ENCODE measurements at regions not wholly inside any gene's neighbourhood (a gene's known extent, or its start where the extent isn't known, plus 50 kb on each side); places are given as distances from the start of the nearest gene placed in this dataset.
A peak's percentile ranks its signal among the peaks of the same experiment; 100 is the strongest.

GRCh38 chr16:79422064-79422463 lies 178.5 kb downstream of the MAF start:
- in situ Hi-C loops (cut with MboI) = no loop called here
- 11% methylated on average over 7 of the region's 7 CpGs for WGBS (ENCODE audit: insufficient coverage, low coverage, missing lambda C conversion rate)
- TF ChIP-seq NR3C1 (CRISPR knock-in tag; IDR thresholded peaks at IDR 0.05) = no peak
- no peak for TF ChIP-seq MXI1 (IDR thresholded peaks at IDR 0.05; ENCODE audit: low read depth, low read length)
- peak; percentile 30; the same call in 1 of the 2 replicates for TF ChIP-seq MAFG (tag; conservative IDR thresholded peaks at IDR 0.05)
- peak; percentile 18; the same call in 1 of the 2 replicates for TF ChIP-seq MAFF (IDR thresholded peaks at IDR 0.05; ENCODE audit: low read length)
- peak; percentile 63; the same call in 1 of the 2 replicates for TF ChIP-seq ZNF316 (IDR thresholded peaks at IDR 0.05)
- TF ChIP-seq ZNF551 (CRISPR knock-in tag; IDR thresholded peaks at IDR 0.05) = no peak

DNA sequence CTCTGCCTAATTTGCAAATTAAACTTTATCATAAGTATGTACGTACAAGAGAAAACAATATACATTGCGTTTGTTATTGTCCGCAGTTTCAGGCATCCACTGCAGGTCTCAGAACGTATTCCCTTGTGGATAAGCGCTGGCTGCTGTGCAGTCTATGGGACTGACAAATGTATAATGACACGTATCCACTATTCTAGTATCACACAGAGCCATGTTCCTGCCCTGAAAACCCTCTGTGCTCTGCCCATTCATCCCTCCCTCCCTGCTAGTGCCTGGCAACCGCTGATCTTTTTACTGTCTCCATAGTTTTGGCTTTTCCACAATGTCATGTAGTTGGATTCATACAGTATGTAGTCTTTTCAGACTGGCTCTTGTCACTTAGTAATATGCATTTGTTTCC lies 179.4 kb downstream of the MAF start:
- Histone ChIP-seq H3K9me3 (replicated peaks; ENCODE audit: control insufficient read depth, insufficient read depth, low read depth, low read length) (no peaks in the 10 kb centered on the region), H2AFZ (ENCODE audit: low read depth, low read length) (no peak overlapping the region), H3K36me3 (ENCODE audit: control insufficient read depth, insufficient read depth, low read length) (no peaks in the 10 kb centered on the region), H3K4me3 (no peak overlapping the region), H3K9ac (ENCODE audit: insufficient read depth in 1 of 2, low read depth in 2 of 2, low read length in 2 of 2) (no peak overlapping the region), H3K27me3 (ENCODE audit: control insufficient read depth in 2 of 2, insufficient read depth in 2 of 2, low read length in 2 of 2) (peaks cover 22 to 23% of the 10 kb centered on the region in 2 experiments), H3K4me1 (replicated peaks in 1 of 2; ENCODE audit: control insufficient read depth in 2 of 2, insufficient read depth in 2 of 2, low read length in 2 of 2) (peaks cover 7 to 22% of the 10 kb centered on the region in 2 experiments; a peak in 3 of 5 replicates), H4K20me1 (replicated peaks; ENCODE audit: control insufficient read depth, insufficient read depth, low read length) (no peaks in the 10 kb centered on the region; the same call in 1 of the 2 replicates), H3K9me1 (ENCODE audit: control insufficient read depth, insufficient read depth, low read length) (no peaks in the 10 kb centered on the region), H3K27ac (ENCODE audit: extremely low read depth, low read depth, low read length) (no peak overlapping the region), H3K4me2 (ENCODE audit: insufficient read depth, low read length) (no peak overlapping the region), H3K79me2 (ENCODE audit: control insufficient read depth, insufficient read depth, low read length) (no peaks in the 10 kb centered on the region)
- ATAC-seq (no peak), FAIRE-seq (no peak), DNase-seq (ENCODE audit: extremely low read depth in 1 of 4, low spot score in 3 of 4) (no peak)
- intact Hi-C loops (cut with micrococcal nuclease) = no loop called here
- no peak for TF ChIP-seq OTX1 (CRISPR knock-in tag; IDR thresholded peaks at IDR 0.05)
- WGBS (ENCODE audit: insufficient coverage, low coverage, missing lambda C conversion rate) = 20% methylated on average over 7 of the region's 7 CpGs
- BruUV-seq (replicated peaks) = no TSS peak
- in situ Hi-C loops (cut with MboI) = no loop called here
- ChIA-PET POLR2A (interaction anchor here (0.6 kb wide), 1 partner anchor 126 kb away, joined by 3 read pairs; no protein-coding TSS in a partner anchor), CTCF (ENCODE audit: low intra/inter-chr PET ratio) (no interaction called here)

More at GRCh38 chr16:79422064-79422463, 178.5 kb downstream of the MAF start:
- peaks cover 24 to 29% of the 10 kb centered on the region in 2 experiments for H3K27me3 ChIP-seq (ENCODE audit: control insufficient read depth in 2 of 2, insufficient read depth in 2 of 2, low read length in 2 of 2)
- no peak overlapping the region for H3K27ac ChIP-seq (ENCODE audit: extremely low read depth, low read depth, low read length)
- FAIRE-seq (no peak), DNase-seq (ENCODE audit: extremely low read depth in 1 of 4, low spot score in 3 of 4) (no peak), ATAC-seq (no peak)
- H4K20me1 ChIP-seq (replicated peaks; ENCODE audit: control insufficient read depth, insufficient read depth, low read length) = no peaks in the 10 kb centered on the region; the same call in 1 of the 2 replicates
- H3K79me2 ChIP-seq (ENCODE audit: control insufficient read depth, insufficient read depth, low read length) = no peaks in the 10 kb centered on the region
- no peak overlapping the region for H2AFZ ChIP-seq (ENCODE audit: low read depth, low read length)
- intact Hi-C loops (cut with micrococcal nuclease) = no loop called here
- CTCF ChIA-PET (ENCODE audit: low intra/inter-chr PET ratio) = no interaction called here
- no TSS peak for BruUV-seq (replicated peaks)
- no peaks in the 10 kb centered on the region for H3K9me1 ChIP-seq (ENCODE audit: control insufficient read depth, insufficient read depth, low read length)
- H3K4me3 ChIP-seq = no peak overlapping the region
- no peak overlapping the region for H3K9ac ChIP-seq (ENCODE audit: insufficient read depth in 1 of 2, low read depth in 2 of 2, low read length in 2 of 2)
- POLR2A ChIA-PET = no interaction called here
- H3K9me3 ChIP-seq (replicated peaks; ENCODE audit: control insufficient read depth, insufficient read depth, low read depth, low read length) = no peaks in the 10 kb centered on the region
- H3K4me1 ChIP-seq (replicated peaks in 1 of 2; ENCODE audit: control insufficient read depth in 2 of 2, insufficient read depth in 2 of 2, low read length in 2 of 2) = peaks cover 7 to 20% of the 10 kb centered on the region in 2 experiments; a peak in 3 of 5 replicates
- H3K4me2 ChIP-seq (ENCODE audit: insufficient read depth, low read length) = no peak overlapping the region
- no peaks in the 10 kb centered on the region for H3K36me3 ChIP-seq (ENCODE audit: control insufficient read depth, insufficient read depth, low read length)
